IMR-90 (cell line): ENCODE measurements at regions not wholly inside any gene's neighbourhood (a gene's known extent, or its start where the extent isn't known, plus 50 kb on each side); places are given as distances from the start of the nearest gene placed in this dataset.

Experiments
- ATAC-seq: fragments of 200-7000 bp; cut with Tn5 transposase; 2 replicates; pipeline ENCODE4 v1.9.1; 2020; ENCODE audit warnings: low read depth, mild to moderate bottlenecking, moderate library complexity
- BruUV-seq: library from RNA; stranded (reverse); fragments of 400-500 nt; replicated peaks from 2 replicates; lab custom pipeline; 2021; lab: Mats Ljungman, UMichigan
- CTCF ChIA-PET: fragments of 300-600 bp; formaldehyde crosslinking; extraction: SDS; loops from one replicate; lab custom pipeline; 2021; ENCODE audit warnings: antibody characterized with exemption; lab: Yijun Ruan, JAX
- POLR2A ChIA-PET: fragments of 300-600 bp; sonication (Branson Sonifier 250); formaldehyde crosslinking; loops from one replicate; lab custom pipeline; 2022; ENCODE audit warnings: antibody characterized with exemption; ENCODE audit not compliant: unreplicated experiment; lab: Charles Lee
- DNase-seq: peaks from one replicate; pipeline ENCODE4 v3.0.0; 2013
- H2AFZ ChIP-seq: replicated peaks from 2 replicates; pipeline ENCODE3; 2013; ENCODE audit warnings: low read length, mild to moderate bottlenecking; ENCODE audit not compliant: poor library complexity
- H2AK5ac ChIP-seq: 2 replicates; pipeline ENCODE4 v1.6.1; 2013; ENCODE audit warnings: low read depth, low read length, inconsistent platforms
- H2AK9ac ChIP-seq: replicated peaks from 2 replicates; pipeline ENCODE3; 2013; ENCODE audit warnings: mild to moderate bottlenecking, low read depth, low read length, moderate library complexity; ENCODE audit not compliant: poor library complexity
- H2BK120ac ChIP-seq: 2 replicates; pipeline ENCODE4 v1.6.1; 2013; ENCODE audit warnings: low read depth, low read length, inconsistent platforms
- H2BK15ac ChIP-seq: 3 replicates; pipeline ENCODE4 v1.6.1; 2013; ENCODE audit warnings: low read depth, low read length, inconsistent platforms
- H2BK20ac ChIP-seq: 2 replicates; pipeline ENCODE4 v1.6.1; 2013; ENCODE audit warnings: low read depth, mild to moderate bottlenecking, inconsistent platforms, low read length, moderate library complexity
- H2BK5ac ChIP-seq: 2 replicates; pipeline ENCODE4 v1.6.1; 2013; ENCODE audit warnings: mild to moderate bottlenecking, low read depth, low read length, inconsistent platforms; ENCODE audit not compliant: poor library complexity, severe bottlenecking
- H3K14ac ChIP-seq: replicated peaks from 2 replicates; pipeline ENCODE4 v1.6.1; 2013; ENCODE audit warnings: low read depth, low read length, inconsistent platforms
- H3K18ac ChIP-seq: 2 replicates; pipeline ENCODE4 v1.6.1; 2013; ENCODE audit warnings: low read depth, low read length, control low read depth
- H3K23ac ChIP-seq: 2 replicates; pipeline ENCODE4 v1.6.1; 2013; ENCODE audit warnings: low read depth, low read length, inconsistent platforms
- H3K27ac ChIP-seq: 2 replicates; pipeline ENCODE4 v1.5.1; 2013; ENCODE audit warnings: mild to moderate bottlenecking, control low read depth, low read length; ENCODE audit not compliant: insufficient read depth
- H3K27me3 ChIP-seq: 2 replicates; pipeline ENCODE4 v1.6.1; 2013; ENCODE audit warnings: low read length; ENCODE audit not compliant: control insufficient read depth, insufficient read depth
- H3K36me3 ChIP-seq: 2 replicates; pipeline ENCODE4 v1.6.1; 2013; ENCODE audit warnings: low read length, mixed read lengths; ENCODE audit not compliant: control insufficient read depth, insufficient read depth
- H3K4ac ChIP-seq: 2 replicates; pipeline ENCODE4 v1.6.1; 2013; ENCODE audit warnings: low read depth, low read length, inconsistent platforms
- H3K4me1 ChIP-seq: 2 replicates; pipeline ENCODE4 v1.6.1; 2013; ENCODE audit warnings: low read length, mixed read lengths; ENCODE audit not compliant: control insufficient read depth, insufficient read depth
- H3K4me2 ChIP-seq: 2 replicates; pipeline ENCODE4 v1.6.1; 2013; ENCODE audit warnings: low read depth, mild to moderate bottlenecking, control low read depth, low read length, moderate library complexity
- H3K4me3 ChIP-seq: 2 replicates; pipeline ENCODE4 v1.5.1; 2013; ENCODE audit warnings: low read depth, mild to moderate bottlenecking, control low read depth, low read length, moderate library complexity; ENCODE audit not compliant: insufficient read depth
- H3K56ac ChIP-seq: 2 replicates; pipeline ENCODE4 v1.6.1; 2013; ENCODE audit warnings: low read length, inconsistent platforms; ENCODE audit not compliant: insufficient read depth; ENCODE audit errors: extremely low read depth
- H3K79me1 ChIP-seq, 2 experiments: 2 replicates each; pipeline ENCODE4 v1.6.1; 2013; ENCODE audit warnings: low read length in 2 of 2, inconsistent platforms in 1 of 2, low read depth in 1 of 2
- H3K9ac ChIP-seq: 2 replicates; pipeline ENCODE4 v1.6.1; 2013; ENCODE audit warnings: low read depth, low read length, control low read depth
- H3K9me1 ChIP-seq: 2 replicates; pipeline ENCODE4 v1.6.1; 2013; ENCODE audit warnings: low read length, inconsistent platforms; ENCODE audit not compliant: insufficient read depth
- H3K9me3 ChIP-seq: 2 replicates; pipeline ENCODE4 v1.6.1; 2013; ENCODE audit warnings: low read length; ENCODE audit not compliant: control insufficient read depth, insufficient read depth
- H4K20me1 ChIP-seq: 2 replicates; pipeline ENCODE4 v1.6.1; 2013; ENCODE audit warnings: low read length, inconsistent platforms; ENCODE audit not compliant: insufficient read depth
- H4K5ac ChIP-seq: 2 replicates; pipeline ENCODE4 v1.6.1; 2013; ENCODE audit warnings: mild to moderate bottlenecking, low read depth, low read length, control low read depth
- H4K8ac ChIP-seq, 2 experiments: 2 replicates each; pipeline ENCODE4 v1.6.1; 2013; ENCODE audit warnings: low read depth in 2 of 2, low read length in 2 of 2, control low read depth in 1 of 2, inconsistent platforms in 1 of 2
- H4K91ac ChIP-seq: 2 replicates; pipeline ENCODE4 v1.6.1; 2013; ENCODE audit warnings: low read depth, low read length, inconsistent platforms; ENCODE audit not compliant: insufficient read depth
- RAD21 ChIP-seq: IDR thresholded peaks from 2 replicates; pipeline ENCODE4 v1.6.1; 2012; ENCODE audit warnings: low read length, improper control_type of control experiment
- WGBS, 2 experiments: methylation state at CpG; one replicate each; pipeline versions ENCODE4 v1.1.5 to v1.1.7; 2013; ENCODE audit warnings: missing lambda C conversion rate in 2 of 2; ENCODE audit not compliant: insufficient read length in 1 of 2; ENCODE audit errors: extremely low coverage in 2 of 2; 5-methylcytosine and 5-hydroxymethylcytosine counted together
- dilution Hi-C: fragments of 300-500 bp; cut with HindIII; formaldehyde crosslinking; loops from one replicate; pipeline ENCODE4 v1.14.3; 2018; ENCODE audit warnings: low sequenced_read_pairs; ENCODE audit not compliant: unreplicated experiment
- in situ Hi-C: fragments of 300-500 bp; cut with MboI; formaldehyde crosslinking; loops from 3 replicates; pipeline ENCODE4 v1.14.3; 2019; ENCODE audit warnings: low sequenced_read_pairs, inconsistent platforms, mixed read lengths
- intact Hi-C: fragments of 100-400 bp; cut with micrococcal nuclease; formaldehyde crosslinking; loops from 2 replicates; pipeline ENCODE4 v1.10.0; 2022
- TF ChIP-seq, protein P1 (sequence below): conservative IDR thresholded peaks from 2 replicates; pipeline ENCODE4 v1.5.1; 2012; ENCODE audit warnings: mild to moderate bottlenecking, low read depth, low read length, improper control_type of control experiment

DNA sequence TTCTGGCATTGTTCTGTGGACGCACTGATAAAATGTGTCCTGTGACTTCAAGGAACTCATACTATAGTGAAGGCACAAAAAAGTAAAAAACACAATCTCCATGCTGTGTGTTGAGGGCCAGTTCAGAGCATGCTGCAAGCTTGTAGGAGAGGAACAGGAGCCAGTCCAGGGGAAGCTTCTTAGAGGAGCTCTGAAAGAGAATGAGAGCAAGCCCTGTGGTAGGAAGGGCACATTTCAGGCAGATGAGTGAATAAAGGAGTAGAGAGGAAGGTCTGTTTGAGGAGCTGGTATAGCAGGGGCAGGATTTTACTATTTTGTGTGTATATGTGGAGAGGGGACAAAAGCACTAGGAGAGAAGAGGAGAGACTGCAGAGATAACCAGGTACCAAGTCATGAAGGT is 478.3 kb downstream of the ZEB2 start:
- H3K9me1 ChIP-seq: no peaks in the 10 kb centered on the region; the same call in 1 of the 2 replicates
- H3K4ac ChIP-seq: no peak overlapping the region
- H3K18ac ChIP-seq: no peak overlapping the region
- no peaks in the 10 kb centered on the region for H3K27me3 ChIP-seq
- H3K9me3 ChIP-seq: no peaks in the 10 kb centered on the region
- no peak overlapping the region for H3K9ac ChIP-seq
- no peak overlapping the region for H2BK120ac ChIP-seq
- H2BK20ac ChIP-seq: no peak overlapping the region
- WGBS, 2 experiments: no CpG with 5 or more reads among the region's 1 CpG
- H3K23ac ChIP-seq: no peak overlapping the region
- POLR2A ChIA-PET: no interaction called here
- H3K14ac ChIP-seq: no peak overlapping the region
- H4K91ac ChIP-seq: no peak overlapping the region
- H2AFZ ChIP-seq: no peak overlapping the region
- no peak overlapping the region for H4K5ac ChIP-seq
- no peak overlapping the region for H2BK5ac ChIP-seq
- H2AK9ac ChIP-seq: no peak overlapping the region
- H3K36me3 ChIP-seq: no peaks in the 10 kb centered on the region
- H3K27ac ChIP-seq: no peak overlapping the region
- TF ChIP-seq, protein P1, sequence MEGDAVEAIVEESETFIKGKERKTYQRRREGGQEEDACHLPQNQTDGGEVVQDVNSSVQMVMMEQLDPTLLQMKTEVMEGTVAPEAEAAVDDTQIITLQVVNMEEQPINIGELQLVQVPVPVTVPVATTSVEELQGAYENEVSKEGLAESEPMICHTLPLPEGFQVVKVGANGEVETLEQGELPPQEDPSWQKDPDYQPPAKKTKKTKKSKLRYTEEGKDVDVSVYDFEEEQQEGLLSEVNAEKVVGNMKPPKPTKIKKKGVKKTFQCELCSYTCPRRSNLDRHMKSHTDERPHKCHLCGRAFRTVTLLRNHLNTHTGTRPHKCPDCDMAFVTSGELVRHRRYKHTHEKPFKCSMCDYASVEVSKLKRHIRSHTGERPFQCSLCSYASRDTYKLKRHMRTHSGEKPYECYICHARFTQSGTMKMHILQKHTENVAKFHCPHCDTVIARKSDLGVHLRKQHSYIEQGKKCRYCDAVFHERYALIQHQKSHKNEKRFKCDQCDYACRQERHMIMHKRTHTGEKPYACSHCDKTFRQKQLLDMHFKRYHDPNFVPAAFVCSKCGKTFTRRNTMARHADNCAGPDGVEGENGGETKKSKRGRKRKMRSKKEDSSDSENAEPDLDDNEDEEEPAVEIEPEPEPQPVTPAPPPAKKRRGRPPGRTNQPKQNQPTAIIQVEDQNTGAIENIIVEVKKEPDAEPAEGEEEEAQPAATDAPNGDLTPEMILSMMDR: no peak
- TF ChIP-seq RAD21: no peak
- ATAC-seq (no peak), DNase-seq (no peak)
- H3K4me3 ChIP-seq: no peak overlapping the region
- dilution Hi-C loops: no loop called here
- H2BK15ac ChIP-seq: no peak overlapping the region
- no peaks in the 10 kb centered on the region for H4K20me1 ChIP-seq
- in situ Hi-C loops: no loop called here
- CTCF ChIA-PET: interaction anchor here (0.6 kb wide), 2 partner anchors 39 to 1411 kb away, joined by 3 read pairs; no protein-coding TSS in a partner anchor
- no peak overlapping the region for H2AK5ac ChIP-seq
- no peak overlapping the region for H3K4me2 ChIP-seq
- no TSS peak for BruUV-seq
- no peaks in the 10 kb centered on the region for H3K79me1 ChIP-seq
- H3K56ac ChIP-seq: no peak overlapping the region
- no peak overlapping the region for H4K8ac ChIP-seq
- intact Hi-C loops: no loop called here
- no peaks in the 10 kb centered on the region for H3K4me1 ChIP-seq
